DMS153 treated with DMSO at 0.1 percent for 48 hours (cell line): ENCODE measurements at regions not wholly inside any gene's neighbourhood (a gene's known extent, or its start where the extent isn't known, plus 50 kb on each side); places are given as distances from the start of the nearest gene placed in this dataset.

Source experiments
- DNase-seq: peaks from one replicate; lab custom pipeline; 2025; ENCODE audit not compliant: unreplicated experiment; lab: John Stamatoyannopoulos, UW

DNA sequence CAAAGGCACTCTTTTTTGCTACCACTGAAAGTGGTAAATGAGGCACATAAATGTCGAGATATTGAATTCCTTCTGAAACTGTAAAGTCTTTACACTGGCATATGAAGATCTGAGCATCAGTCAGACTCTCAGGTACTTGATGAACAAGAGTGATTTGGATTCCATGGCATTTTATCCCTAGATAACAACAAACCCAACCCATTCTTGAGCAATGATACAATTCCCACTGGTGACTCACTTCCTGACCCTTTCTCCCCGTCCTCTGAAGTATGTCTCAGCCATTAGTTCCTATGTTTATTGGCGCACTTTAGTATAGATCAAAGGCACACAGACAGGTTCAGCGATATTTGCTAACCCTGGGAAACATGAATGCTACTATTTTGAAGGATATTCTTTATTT, 147.0 kb upstream of the RBFOX1 start:
- no peak for DNase-seq

DNA sequence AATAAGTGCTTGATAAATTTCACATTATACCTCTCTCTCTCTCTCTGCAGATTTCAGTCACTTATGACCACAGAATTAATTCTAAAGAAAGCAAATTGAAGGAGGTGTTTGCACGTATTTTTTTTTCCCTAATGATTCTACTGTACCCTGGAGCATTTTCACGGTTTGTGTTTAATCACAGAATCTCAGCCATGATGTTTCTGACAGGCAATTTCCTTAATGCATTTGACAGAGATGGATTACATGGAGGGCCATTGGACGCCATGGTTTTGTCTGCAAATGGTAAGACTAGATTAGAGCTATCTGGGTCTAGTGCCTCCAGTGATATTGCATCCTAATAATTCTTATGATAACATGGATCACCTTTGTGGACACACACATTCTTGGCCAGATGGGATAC, 147.5 kb upstream of the RBFOX1 start:
- DNase-seq: no peak

DNA sequence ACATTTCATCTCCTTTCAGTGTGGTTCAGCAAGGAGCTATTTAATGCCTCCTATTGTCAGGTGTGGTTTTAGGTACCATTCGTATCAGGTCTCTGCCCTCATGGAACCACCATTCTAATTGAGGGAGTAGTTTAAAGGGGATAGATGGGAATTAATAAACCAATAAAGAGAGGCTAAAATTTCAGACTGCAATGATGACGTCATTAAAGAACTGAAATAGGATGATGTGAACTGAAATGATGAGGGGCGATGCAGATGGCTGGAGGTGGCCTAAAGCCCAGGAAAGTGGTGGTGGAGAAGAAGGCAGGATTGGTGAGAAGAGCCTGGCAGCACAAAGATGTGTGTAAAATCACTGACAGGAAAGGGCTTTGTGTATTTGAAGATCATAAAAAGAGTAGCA, 148.9 kb upstream of the RBFOX1 start:
- DNase-seq: no peak

DNA sequence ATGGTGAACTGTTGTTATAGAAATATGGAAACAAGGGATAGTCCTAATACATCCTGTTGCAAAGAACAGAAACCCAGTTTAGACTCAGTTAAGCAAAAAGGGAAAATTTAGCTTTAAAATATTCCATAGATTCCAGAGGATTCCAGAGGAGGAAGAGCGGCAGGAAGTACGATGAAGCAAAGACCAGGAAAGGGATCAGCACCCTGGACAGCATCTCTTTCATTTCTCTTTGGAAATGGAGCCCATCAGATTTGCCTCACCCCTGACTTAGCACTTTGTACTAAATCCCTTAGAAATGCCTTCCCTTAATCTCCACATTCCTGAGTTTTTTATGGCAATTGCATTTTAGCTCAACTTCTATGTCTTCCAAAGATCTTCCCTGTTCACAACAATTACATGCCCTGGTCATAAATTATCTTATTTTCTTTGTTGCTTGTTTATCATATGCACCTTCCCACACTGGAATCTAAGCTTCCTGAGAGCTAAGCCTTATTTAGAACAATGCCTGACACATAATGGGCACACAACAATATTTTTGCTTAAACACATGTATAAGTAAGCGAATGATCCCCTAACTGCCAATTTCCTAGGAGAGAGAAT, 150.0 kb upstream of the RBFOX1 start:
- no peak for DNase-seq

DNA sequence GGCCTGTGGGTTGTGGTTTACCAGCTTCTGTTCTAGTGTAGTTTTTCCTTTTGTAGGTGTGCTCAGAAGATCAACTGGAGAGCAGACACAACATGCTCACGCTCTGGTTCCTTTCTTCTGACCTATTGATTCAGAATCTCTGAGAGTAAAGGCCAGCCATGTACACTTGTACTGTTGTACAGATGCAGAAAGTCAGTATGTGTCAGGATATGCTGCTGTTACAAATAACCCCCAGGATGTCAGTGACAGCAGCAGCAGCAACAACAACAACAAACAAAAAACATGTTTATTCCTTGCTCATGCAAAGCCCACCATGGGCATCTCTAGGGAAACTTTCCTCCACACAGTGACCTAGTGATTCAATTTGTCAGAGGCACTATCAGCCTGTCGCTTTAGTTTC, 154.8 kb upstream of the RBFOX1 start:
- no peak for DNase-seq

DNA sequence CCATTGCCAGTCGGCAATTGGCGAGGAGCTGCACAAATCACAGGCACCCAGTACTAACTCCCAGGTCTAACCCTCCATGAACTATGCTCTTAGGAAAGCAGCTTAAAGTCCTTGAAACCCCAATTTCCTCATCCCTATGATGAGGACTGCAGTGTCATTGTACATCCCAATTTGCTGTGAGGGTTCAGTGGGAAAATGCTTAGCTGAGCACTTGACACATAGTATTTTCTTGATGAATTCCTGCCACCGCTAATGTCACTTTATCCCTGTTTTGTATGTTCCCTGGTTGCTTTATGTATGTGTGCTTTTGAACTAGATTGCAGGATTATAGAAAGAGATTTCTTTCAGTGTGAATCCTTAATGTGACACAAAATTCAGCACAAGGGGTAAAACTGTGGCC, 161.5 kb upstream of the RBFOX1 start:
- no peak for DNase-seq

DNA sequence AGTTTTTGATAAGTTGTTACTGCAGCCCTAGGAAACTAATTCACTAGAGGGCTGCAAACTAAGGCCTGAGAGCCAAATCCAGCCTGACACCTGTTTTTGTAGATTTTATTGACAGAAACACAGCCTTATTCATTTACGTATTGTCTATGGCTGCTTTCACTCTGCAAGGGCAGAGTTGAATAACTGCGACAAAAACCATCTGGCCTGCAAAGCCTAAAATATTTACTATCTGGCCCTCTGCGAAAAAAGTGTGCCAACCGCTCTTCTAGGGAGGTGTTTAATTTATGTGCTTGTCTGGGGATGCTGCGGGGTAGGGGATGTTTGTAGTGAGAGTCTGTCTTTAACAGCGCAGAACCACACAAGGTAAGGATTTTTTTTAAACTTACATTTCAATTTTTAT, 165.0 kb upstream of the RBFOX1 start:
- DNase-seq: no peak

DNA sequence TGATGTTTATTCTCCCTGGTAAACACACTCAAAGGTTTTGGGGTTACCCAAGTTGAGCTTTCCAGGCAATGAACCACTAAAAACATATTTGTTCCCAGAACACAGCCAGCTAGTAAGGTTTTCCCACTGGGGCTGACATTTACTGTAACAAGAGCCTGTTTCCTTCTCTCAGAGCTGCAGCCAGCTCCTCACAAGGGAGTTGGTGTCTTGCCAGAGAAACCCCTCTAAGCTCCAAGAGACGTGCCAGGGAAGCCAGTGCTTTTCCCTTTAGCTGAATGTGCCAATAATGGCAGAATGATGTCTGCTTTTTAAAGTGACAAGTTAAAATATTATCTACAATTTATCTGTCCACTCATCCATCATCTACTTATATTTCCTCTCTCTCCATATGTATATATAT, 170.8 kb upstream of the RBFOX1 start:
- DNase-seq: no peak

DNA sequence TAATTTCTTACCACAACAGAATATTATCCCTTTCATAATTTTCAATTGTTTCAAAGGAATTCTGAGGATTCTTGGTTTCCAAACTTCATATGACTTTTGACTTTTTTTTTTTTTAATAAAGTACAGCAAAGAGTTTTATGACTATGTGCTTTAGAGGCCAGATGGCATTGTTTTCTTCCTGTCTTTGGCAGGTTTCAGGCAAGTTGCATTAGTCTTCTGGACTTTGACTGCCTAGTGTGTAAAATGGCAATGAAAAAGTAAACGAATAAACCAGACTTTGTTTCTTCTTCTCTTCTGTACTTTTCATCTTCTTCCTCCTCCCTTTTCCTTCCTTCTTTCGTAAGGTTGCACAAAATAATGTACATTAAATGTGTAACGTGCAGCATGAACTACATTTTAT, 172.6 kb upstream of the RBFOX1 start:
- no peak for DNase-seq

DNA sequence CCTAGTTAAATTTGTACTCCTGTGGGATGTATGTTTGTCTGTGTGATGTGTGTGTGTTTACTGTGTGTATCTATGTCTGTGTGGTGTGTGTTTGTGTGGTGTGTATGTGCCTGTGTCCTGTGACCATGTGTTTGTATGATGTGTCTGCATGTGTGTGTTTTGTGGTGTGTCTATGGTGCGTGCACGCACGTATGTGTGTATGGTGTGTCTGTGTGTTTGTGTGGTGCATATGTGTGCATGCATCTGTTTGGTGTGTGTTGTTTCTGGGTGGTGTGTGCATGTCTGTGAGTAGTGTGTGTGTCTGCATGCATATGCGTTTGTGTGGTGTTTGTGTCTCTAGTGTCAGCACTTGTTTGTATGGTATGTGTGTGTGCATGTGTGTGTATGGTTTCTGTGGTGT, 174.2 kb upstream of the RBFOX1 start:
- DNase-seq: no peak

DNA sequence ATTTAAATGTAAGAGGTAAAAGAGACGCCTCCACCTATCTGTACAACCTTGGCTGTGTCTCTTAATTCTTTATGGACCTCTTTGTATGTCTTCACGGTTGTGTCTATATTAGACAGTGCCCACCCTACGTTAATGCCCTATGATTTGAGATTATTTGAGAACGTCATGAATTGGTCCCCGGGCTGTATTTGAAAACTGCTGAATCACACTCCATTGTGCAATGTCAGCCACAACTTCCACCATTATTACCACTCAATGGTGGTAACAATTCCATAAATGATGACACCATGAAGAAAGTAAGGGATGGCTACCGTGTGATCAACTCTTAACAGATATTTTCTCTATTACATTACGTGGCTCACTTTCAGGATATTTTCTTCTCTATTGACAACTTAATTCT, 182.4 kb upstream of the RBFOX1 start:
- DNase-seq: no peak

DNA sequence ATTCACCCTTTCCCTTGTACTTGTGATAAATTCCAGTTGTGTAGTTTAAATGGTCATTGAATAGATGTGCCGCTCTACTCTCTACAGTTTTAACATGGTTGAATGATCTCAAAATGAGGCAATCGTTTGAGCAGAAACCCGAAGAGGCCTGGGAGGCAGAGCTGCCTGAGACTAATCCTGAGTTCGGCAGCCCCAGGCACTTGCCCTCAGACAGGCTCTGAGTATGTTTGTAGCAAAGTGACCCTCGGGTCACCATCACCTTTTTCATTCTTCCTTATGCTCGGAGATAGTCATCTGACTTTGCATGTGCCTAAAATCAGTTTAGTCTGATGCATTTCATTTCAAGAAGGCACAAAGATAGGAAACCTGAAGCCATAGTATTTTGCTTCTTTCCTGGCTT, 184.0 kb upstream of the RBFOX1 start:
- DNase-seq: no peak

DNA sequence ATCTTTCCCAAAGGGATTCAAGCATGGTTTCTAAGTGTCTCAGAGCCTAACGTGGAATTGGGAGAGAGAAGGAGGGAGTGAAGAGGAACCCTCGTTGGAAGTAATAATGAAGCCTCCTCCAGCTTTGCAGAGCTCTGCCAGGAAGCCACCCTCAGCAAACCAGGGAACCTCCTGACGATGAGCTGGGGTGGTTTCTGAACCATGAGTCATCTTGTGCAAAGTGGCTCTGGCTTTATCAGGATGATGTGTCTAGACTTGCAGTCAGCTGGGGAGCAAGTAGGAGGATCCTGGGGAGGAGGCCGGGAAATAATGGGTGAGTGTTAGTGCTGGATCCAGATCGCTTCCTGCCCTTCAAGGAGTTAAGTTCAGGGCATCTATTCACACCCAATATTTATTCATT, 191.7 kb upstream of the RBFOX1 start:
- no peak for DNase-seq

DNA sequence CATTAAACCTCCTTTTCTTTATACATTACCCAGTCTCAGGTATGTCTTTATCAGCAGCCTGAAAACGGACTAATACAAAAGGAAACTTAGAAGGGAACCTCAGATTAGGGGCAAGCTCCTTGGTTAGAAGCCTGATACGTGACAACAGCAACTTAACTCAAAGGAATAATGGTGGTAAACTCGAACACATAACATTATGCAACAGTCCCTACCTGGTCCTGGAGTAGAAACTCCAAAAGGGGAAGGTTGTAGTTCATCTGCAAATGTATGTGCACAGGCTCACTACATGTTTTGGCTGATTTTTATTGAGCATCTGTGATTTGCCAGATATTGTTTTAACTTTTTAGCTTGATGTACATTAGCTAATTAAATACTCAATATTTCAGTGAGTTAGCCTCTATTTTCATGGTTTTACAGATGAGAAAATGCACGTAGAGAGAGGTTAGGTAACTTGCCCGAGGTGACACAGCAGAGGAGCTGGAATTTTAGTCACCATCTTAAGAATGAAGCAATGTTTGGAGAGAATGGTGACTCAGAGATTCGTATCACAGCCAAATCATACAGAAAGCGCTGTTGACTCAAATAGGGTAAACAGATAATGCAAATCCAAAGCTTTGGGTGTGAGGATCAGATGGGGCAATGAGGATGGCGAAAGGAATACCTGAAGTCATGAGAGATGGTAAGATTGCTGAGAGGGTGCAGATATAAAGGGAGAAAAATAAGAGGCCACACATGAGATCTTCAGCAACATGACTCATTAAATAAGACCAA, 194.9 kb upstream of the RBFOX1 start:
- no peak for DNase-seq

DNA sequence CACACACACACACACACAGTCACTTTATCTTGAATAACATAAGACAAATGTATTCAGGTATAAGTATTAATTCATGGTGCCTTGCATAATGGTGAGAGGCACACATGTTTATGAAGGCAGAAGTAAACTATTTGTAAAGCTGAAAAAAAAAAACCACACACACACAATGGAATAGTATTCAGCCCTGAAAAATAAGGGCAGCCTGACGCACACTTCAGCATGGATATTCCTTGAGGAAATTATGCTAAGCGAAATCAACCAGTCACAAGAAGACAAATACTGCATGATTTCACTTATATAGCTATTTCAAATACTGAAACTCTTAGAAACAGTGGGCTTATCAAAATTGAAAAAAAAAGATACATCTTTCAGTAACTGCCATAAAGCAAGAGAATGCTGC, 200.2 kb upstream of the RBFOX1 start:
- DNase-seq: no peak

DNA sequence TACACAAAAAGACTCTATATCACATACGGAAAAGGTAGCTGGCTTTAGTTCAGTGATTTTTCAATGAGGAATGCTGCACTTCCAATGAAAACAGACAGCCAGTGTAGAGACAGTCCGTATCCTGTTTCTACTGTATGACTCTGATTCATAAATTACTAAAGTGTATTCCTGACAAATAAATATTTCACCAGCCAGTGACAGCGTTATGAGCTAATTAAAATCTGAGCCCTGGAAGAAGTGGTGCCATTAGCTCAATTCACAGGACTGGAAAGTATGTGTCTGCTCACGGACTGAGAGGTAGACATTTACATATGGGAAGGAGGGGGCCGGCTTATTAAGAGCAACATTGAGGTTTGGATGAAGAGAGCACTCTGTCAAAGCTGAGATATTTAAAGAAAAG, 207.9 kb upstream of the RBFOX1 start:
- no peak for DNase-seq

DNA sequence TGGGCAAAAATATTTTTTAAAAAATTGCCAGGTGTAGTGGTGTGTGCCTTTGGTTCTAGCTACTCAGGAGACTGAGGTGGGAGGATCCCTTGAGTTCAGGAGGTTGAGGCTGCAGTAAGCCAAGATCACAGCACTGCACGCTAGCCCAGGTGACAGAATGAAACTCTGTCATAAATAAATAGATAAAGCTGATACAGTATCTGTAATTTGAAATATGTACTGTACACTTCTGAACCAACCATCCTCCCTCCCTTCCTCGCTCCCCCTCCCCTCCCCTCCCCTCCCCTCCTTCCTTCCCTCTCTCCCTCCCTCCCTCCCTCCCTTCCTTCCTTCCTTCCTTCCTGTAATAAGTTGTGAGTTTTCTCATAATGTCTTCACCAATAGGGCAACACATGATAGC, 208.4 kb upstream of the RBFOX1 start:
- no peak for DNase-seq

DNA sequence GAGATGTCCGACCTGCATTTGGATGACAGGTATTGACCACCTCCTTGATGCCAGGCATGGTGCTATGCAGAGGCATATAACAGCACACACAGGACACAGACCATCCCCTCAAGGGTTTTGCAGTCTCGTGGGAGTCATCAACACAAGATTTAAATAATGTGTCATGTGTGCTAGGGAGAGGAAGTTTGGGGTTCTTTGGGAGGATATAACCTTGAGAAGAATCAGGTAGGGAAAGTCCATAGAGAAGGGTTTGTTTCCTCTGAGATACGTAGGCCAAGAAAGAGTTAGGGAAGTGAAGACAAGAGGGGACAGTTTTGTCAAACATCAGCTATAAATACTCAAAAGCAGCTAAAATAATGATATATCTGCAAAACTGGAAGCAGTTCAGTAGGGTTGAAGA, 215.9 kb upstream of the RBFOX1 start:
- DNase-seq: no peak

DNA sequence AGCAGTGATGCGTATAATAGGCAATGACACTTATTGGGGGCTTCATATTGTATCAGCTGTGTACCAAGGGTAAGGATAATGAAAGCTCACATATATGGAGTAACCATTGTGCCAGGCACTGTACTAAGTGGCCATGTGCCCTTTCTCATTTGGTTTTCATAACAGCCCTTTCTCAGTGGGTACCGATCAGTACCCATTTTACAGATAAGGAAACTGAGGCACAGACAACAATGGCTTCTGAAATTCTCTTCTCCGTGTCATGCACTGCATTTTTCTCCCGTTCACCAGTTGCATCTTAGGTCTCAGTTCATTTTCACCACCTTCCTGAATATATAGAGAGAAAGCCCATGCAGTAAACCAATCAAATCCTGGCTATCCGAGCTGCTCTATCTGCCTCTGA, 216.7 kb upstream of the RBFOX1 start:
- no peak for DNase-seq

DNA sequence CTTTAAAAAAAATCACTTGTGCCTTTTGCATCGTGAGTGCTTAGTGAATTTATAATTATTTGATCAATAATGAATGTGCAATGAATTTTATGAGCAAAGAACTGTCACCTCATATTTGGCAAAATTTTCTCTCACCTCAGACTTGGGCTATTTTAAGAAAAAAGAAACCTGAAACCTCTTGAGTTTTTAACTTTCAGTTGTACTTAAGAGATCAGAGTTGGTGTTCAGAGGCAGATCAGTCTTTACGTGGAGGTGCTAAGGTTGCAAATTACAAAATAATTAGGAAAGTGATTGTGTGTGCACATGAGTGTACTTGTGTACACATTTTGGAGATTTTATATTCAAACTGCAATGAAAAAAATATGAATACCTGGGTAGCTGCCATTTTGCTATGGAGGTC, 218.7 kb upstream of the RBFOX1 start:
- no peak for DNase-seq

DNA sequence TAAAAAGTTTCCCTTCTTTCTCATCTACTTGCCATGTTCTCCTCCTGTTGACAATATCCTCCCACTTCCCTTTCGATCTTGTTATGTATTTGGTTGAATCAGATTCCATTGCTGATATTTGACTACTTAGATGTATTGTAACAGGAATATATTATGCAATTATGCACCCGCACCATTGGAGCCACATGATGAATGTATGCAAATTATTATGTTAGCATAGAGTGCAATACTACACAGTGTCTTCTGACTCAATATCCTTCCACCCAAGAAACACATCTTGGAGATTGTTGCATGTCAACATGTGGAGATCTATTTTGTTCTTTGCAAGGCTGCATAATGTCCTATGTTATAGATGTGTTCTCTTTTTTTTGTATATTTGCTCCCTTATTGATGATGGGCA, 219.2 kb upstream of the RBFOX1 start:
- no peak for DNase-seq

DNA sequence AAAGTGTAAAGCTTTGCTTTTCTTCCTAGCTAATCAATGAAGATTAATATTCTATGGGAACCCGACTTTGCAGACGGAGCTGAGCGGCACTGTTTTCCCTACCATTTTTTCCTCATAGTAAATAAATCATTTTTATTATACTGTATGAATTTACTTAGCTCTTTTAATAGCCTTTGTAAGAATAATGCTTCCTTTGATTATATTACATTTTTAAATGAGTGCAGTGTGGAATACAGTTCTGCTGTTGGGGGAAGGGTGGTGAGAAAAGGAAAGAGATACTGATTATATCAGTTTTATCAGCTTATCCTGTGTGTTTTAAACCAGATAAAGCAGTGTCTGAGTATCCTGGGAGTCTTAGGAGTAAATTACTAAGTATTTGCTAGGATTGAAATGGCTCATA, 221.4 kb upstream of the RBFOX1 start:
- no peak for DNase-seq

DNA sequence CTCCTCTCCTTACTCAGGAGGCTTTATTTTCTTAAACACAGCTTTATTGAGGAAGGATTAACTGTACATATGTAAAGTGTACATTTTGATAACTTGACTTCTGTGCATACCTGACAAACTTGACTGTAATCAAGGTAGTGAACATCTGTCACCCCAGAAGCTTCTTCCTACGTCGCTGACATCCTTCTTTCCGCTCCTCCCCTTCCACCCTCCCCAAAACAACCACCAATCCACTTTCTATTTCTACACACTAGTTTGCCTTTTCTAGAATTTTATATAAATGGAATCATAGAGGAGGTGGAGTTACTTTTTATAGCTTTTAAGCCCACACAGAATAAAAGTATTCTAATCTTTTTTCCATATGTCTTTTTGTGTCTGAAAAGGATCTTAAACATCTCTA, 225.2 kb upstream of the RBFOX1 start:
- DNase-seq: no peak
